Keratinocyte (primary cell): ENCODE measurements at regions not wholly inside any gene's neighbourhood (a gene's known extent, or its start where the extent isn't known, plus 50 kb on each side); places are given as distances from the start of the nearest gene placed in this dataset.
"Not testable (repeated sequence)": the region's sequence is repeated elsewhere in the genome, so short reads cannot be mapped to it uniquely, and the experiment has no call there.

Experiments
- DNase-seq: peaks from one replicate; pipeline ENCODE4 v3.0.0-alpha.2; 2011; ENCODE audit warnings: low read depth, missing footprints, low spot score
- FAIRE-seq: peaks from 2 replicates; lab custom pipeline; 2011; peaks lifted over from hg19 to GRCh38; lab: Jason Lieb, UNC
- H2AFZ ChIP-seq: 2 replicates; pipeline ENCODE4 v1.6.0; 2012; ENCODE audit warnings: low read length, control low read depth, inconsistent platforms; ENCODE audit not compliant: control insufficient read depth
- H3K27ac ChIP-seq: 2 replicates; pipeline ENCODE4 v1.5.1; 2011; ENCODE audit warnings: low read length; ENCODE audit not compliant: control insufficient read depth, insufficient read depth
- H3K27me3 ChIP-seq: 3 replicates; pipeline ENCODE4 v1.6.0; 2011; ENCODE audit warnings: low read length; ENCODE audit not compliant: control insufficient read depth, insufficient read depth; ENCODE audit errors: extremely low read depth
- H3K36me3 ChIP-seq, 2 experiments: 2 replicates in 1 of 2; 3 replicates in 1 of 2; pipeline ENCODE4 v1.5.1; 2011; ENCODE audit warnings: low read length in 2 of 2, mild to moderate bottlenecking in 1 of 2; ENCODE audit not compliant: control insufficient read depth in 2 of 2, insufficient read depth in 2 of 2; ENCODE audit errors: extremely low read depth in 1 of 2
- H3K4me1 ChIP-seq: 3 replicates; pipeline ENCODE4 v1.5.1; 2011; ENCODE audit warnings: low read length; ENCODE audit not compliant: control insufficient read depth, insufficient read depth; ENCODE audit errors: extremely low read depth
- H3K4me2 ChIP-seq: 3 replicates; pipeline ENCODE4 v1.6.0; 2011; ENCODE audit warnings: low read depth, low read length; ENCODE audit not compliant: control insufficient read depth, insufficient read depth; ENCODE audit errors: extremely low read depth
- H3K4me3 ChIP-seq, 3 experiments: fragments of 200-600 bp in 1 of 3; sonication (generic) in 1 of 3; 2 replicates in 2 of 3; 3 replicates in 1 of 3; pipeline ENCODE4 v1.5.1; 2011 to 2016; ENCODE audit warnings: low read length in 3 of 3, mild to moderate bottlenecking in 3 of 3, control low read depth in 2 of 3, inconsistent platforms in 1 of 3, low read depth in 1 of 3, mixed read lengths in 1 of 3, mixed run types in 1 of 3, moderate library complexity in 1 of 3; ENCODE audit not compliant: control insufficient read depth in 2 of 3, insufficient read depth in 2 of 3; ENCODE audit errors: extremely low read depth in 1 of 3
- H3K79me2 ChIP-seq: 2 replicates; pipeline ENCODE4 v1.6.0; 2012; ENCODE audit warnings: low read length; ENCODE audit not compliant: control insufficient read depth, insufficient read depth
- H3K9ac ChIP-seq: 3 replicates; pipeline ENCODE4 v1.6.0; 2011; ENCODE audit warnings: low read length; ENCODE audit not compliant: control insufficient read depth, insufficient read depth; ENCODE audit errors: extremely low read depth
- H3K9me1 ChIP-seq: 3 replicates; pipeline ENCODE4 v1.6.0; 2011; ENCODE audit warnings: low read length; ENCODE audit not compliant: control insufficient read depth, insufficient read depth; ENCODE audit errors: extremely low read depth
- H3K9me3 ChIP-seq: 2 replicates; pipeline ENCODE4 v1.5.1; 2012; ENCODE audit warnings: low read depth, low read length; ENCODE audit not compliant: control insufficient read depth
- H4K20me1 ChIP-seq: 3 replicates; pipeline ENCODE4 v1.6.0; 2011; ENCODE audit warnings: low read length; ENCODE audit not compliant: control insufficient read depth, insufficient read depth; ENCODE audit errors: extremely low read depth
- EZH2 ChIP-seq: IDR thresholded peaks from one replicate; pipeline ENCODE4 v1.6.1; 2012; ENCODE audit warnings: inconsistent platforms, mild to moderate bottlenecking, low read length, moderate library complexity
- dilution Hi-C: fragments of 300-500 bp; cut with MboI; formaldehyde crosslinking; loops from one replicate; pipeline ENCODE4 v1.7.0; 2020; ENCODE audit warnings: low sequenced_read_pairs; ENCODE audit not compliant: extremely low pct_ligation_motif_present
- TF ChIP-seq, protein P1 (sequence below), 3 experiments: IDR thresholded peaks in 1 of 3; conservative IDR thresholded peaks in 1 of 3; optimal IDR thresholded peaks in 1 of 3; 2 replicates in 2 of 3; 3 replicates in 1 of 3; pipeline versions ENCODE3 to v1.5.1; 2011; ENCODE audit warnings: low read length in 3 of 3, mild to moderate bottlenecking in 3 of 3, moderate library complexity in 2 of 3, control low read depth in 1 of 3, inconsistent platforms in 1 of 3; ENCODE audit not compliant: insufficient read depth in 2 of 3; ENCODE audit errors: extremely low read depth in 1 of 3

DNA sequence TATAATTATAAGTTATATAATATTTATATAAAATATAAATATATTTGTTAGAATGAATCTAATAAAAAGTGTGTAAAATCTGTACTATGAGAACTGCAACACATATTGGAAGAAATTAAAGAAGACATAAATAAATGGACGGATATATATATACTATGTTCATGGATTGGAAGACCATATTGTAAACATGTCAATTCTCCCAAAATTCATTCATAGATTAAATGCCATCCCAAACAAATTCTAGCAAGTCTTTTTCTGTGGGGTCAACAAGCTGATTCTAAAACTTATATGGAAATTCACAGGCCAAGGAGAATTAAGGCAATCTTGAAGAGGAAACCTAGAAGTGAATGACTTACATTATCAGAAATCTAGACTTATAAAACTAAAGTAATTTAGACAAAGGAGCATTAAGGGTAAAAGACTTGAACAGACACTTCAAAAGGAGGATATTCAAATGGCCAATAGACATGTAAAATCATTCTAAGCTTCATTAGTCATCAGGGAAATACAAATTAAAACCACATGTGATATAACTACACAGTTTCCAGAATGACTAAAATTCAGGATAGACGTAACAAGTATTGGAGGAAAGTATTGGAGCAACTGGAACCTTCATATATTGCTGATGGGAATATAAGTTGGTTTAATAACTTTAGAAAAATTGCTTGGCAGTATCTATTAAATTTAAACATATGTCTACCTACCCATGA lies 225.9 kb downstream of the EMX2 start:
- no peaks in the 10 kb centered on the region for H3K9me1 ChIP-seq
- no peak overlapping the region for H3K9ac ChIP-seq
- H3K9me3 ChIP-seq = no peaks in the 10 kb centered on the region
- no peak overlapping the region for H3K4me3 ChIP-seq
- no peak overlapping the region for H3K27ac ChIP-seq
- no peak overlapping the region for H3K4me2 ChIP-seq
- H3K79me2 ChIP-seq = no peaks in the 10 kb centered on the region
- no peaks in the 10 kb centered on the region for H4K20me1 ChIP-seq
- dilution Hi-C loops = no loop called here
- H2AFZ ChIP-seq = no peak overlapping the region
- FAIRE-seq (no peak), DNase-seq (no peak)
- no peaks in the 10 kb centered on the region for H3K36me3 ChIP-seq
- TF ChIP-seq EZH2 = no peak
- TF ChIP-seq, protein P1, sequence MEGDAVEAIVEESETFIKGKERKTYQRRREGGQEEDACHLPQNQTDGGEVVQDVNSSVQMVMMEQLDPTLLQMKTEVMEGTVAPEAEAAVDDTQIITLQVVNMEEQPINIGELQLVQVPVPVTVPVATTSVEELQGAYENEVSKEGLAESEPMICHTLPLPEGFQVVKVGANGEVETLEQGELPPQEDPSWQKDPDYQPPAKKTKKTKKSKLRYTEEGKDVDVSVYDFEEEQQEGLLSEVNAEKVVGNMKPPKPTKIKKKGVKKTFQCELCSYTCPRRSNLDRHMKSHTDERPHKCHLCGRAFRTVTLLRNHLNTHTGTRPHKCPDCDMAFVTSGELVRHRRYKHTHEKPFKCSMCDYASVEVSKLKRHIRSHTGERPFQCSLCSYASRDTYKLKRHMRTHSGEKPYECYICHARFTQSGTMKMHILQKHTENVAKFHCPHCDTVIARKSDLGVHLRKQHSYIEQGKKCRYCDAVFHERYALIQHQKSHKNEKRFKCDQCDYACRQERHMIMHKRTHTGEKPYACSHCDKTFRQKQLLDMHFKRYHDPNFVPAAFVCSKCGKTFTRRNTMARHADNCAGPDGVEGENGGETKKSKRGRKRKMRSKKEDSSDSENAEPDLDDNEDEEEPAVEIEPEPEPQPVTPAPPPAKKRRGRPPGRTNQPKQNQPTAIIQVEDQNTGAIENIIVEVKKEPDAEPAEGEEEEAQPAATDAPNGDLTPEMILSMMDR (optimal IDR thresholded peaks at IDR 0.05 in 1 of 3, IDR thresholded peaks at IDR 0.05 in 1 of 3, conservative IDR thresholded peaks at IDR 0.05 in 1 of 3; ENCODE audit: extremely low read depth in 1 of 3, insufficient read depth in 2 of 3, low read length in 3 of 3) = no peak
- no peaks in the 10 kb centered on the region for H3K4me1 ChIP-seq
- H3K27me3 ChIP-seq = peaks cover 5% of the 10 kb centered on the region

DNA sequence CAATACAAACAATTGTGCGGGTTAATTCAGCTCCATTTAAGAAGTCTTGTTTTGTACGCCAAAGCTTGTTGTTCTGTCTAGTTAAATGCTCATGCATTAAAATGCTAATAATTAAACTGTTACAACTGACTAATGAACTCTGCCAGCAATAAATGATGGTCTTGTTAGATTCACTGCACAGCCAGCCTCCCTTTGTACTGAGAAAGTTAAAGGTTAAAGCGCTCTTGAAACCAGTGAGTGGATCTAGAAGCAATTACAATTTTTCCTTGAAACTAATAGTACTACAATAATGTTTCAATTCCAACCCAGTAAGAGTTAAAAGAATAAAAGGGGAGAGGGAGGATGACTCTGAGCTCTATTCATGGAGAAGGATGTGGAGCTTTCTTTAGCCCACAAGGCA lies 233.0 kb downstream of the EMX2 start:
- no peak overlapping the region for H2AFZ ChIP-seq
- H4K20me1 ChIP-seq = no peaks in the 10 kb centered on the region
- FAIRE-seq (no peak), DNase-seq (no peak)
- peaks cover 4% of the 10 kb centered on the region for H3K27me3 ChIP-seq
- H3K4me2 ChIP-seq = no peak overlapping the region
- no peak overlapping the region for H3K4me3 ChIP-seq
- dilution Hi-C loops = no loop called here
- no peak for TF ChIP-seq EZH2
- TF ChIP-seq, protein P1 (optimal IDR thresholded peaks at IDR 0.05 in 1 of 3, IDR thresholded peaks at IDR 0.05 in 1 of 3, conservative IDR thresholded peaks at IDR 0.05 in 1 of 3; ENCODE audit: extremely low read depth in 1 of 3, insufficient read depth in 2 of 3, low read length in 3 of 3) = no peak
- H3K9me1 ChIP-seq = no peaks in the 10 kb centered on the region
- no peaks in the 10 kb centered on the region for H3K4me1 ChIP-seq
- H3K27ac ChIP-seq = no peak overlapping the region
- no peak overlapping the region for H3K9ac ChIP-seq
- H3K79me2 ChIP-seq = no peaks in the 10 kb centered on the region
- H3K9me3 ChIP-seq = no peaks in the 10 kb centered on the region
- no peaks in the 10 kb centered on the region for H3K36me3 ChIP-seq

DNA sequence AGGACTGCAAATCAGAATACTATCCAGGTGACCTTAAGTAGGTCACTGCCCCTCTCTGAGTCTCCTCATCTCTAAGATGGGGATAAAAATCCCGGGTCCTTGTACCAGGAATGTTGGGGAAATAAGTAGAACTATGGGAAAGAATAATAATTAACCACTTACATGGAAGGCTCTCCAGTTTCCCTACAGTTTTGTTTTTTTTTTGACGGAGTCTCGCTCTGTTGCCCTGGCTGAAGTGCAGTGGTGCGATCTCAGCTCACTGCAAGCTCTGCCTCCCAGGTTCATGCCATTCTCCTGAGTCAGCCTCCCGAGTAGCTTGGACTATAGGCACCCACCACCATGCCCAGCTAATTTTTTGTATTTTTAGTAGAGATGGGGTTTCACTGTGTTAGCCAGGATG lies 234.7 kb downstream of the EMX2 start:
- dilution Hi-C loops, H3K4me3 ChIP-seq, H3K36me3 ChIP-seq, H4K20me1 ChIP-seq, H3K79me2 ChIP-seq, H3K4me2 ChIP-seq, H3K9me3 ChIP-seq, H2AFZ ChIP-seq, H3K9me1 ChIP-seq, H3K27ac ChIP-seq, FAIRE-seq, H3K27me3 ChIP-seq, H3K4me1 ChIP-seq, DNase-seq, H3K9ac ChIP-seq: not testable (repeated sequence)
